Activated CD4-positive, CD25-positive, alpha-beta regulatory T cell treated with anti-CD3 and anti-CD28 coated beads, Interleukin-2, amount 50 U/mL, for 24 hours (primary cell): ENCODE measurements at regions not wholly inside any gene's neighbourhood (a gene's known extent, or its start where the extent isn't known, plus 50 kb on each side); places are given as distances from the start of the nearest gene placed in this dataset.

Source experiments
- ATAC-seq, 2 donors: fragments of 150-1000 bp; cut with Tn5 transposase; one replicate each; pipeline ENCODE4 v1.10.0; 2021; ENCODE audit warnings: mild to moderate bottlenecking in 1 of 2, moderate library complexity in 1 of 2

DNA sequence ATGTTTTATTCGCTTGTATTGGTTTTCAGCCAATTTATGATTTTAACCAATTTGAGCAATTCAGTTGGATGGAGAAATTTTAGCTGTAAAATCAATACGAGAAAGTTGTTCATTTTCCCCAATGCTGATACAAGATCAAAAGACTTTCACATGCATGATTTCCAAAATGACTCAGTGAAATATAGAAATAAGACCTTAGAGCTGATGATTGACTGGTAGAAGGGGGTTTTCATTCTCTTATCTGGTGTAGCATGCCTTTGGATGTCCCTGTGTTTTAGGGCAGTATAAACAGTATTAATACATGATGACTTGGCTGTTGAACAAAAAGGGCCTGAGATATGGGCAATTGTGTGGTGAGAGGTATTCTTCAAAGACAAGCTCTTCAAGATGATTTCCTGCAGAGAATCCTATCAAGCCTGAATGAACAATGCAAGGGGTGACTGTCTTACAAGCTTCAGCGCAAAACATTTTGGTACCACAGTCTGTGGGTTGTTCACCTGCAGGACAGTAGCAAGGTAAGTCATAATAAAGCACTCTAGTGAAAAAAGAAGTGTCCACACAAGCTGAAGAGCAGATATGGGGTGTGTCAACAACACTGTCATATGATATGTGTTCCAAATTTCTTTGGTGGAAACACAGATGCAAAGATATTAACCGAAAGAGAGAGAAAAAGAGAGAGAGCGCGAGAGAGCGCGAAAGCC is 156.2 kb downstream of the TNFSF18 start:
- ATAC-seq, result peak; percentile 42 to 48

GRCh38 chr1:172895050-172895460 is 155.7 kb downstream of the TNFSF18 start:
- peak; percentile 83 to 87 for ATAC-seq

DNA sequence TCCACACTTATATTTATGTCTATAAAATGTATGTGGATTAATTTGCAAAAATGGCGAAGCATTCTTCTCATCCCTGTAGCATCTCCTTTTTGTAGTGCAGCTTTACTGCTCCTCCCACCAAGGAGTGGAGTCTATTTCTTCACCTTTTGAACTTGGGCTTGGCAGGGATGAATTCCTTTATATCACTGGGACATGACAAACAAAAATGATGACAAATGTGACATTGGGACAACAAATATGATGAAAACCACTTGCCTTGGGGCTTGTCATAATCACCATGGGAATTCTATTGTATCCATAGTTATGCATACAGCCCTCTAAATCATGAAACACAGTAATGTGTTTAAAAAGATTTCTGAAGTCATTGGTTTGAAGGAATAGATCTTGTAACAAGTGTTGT is 155.0 kb downstream of the TNFSF18 start:
- no peak for ATAC-seq

DNA sequence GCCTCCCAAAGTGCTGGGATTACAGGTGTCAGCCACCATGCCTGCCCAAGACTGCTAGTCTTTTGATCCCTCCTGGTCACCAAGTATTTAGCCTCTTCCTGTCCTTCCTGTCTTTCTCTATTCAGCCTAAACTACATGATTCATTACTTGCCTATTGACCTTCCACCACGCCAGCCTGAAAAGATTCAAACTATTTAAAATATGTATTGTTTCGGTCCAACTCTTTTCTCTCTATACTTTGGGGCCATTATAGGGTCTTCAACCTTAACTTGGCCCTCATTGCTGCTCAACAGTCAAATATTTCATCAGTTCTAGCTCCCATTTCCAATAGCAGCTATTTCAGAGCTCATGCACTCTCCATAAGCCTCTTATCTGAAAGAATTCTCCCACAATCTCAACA is 153.0 kb downstream of the TNFSF18 start:
- ATAC-seq, result no peak

GRCh38 chr1:172898866-172899265 is 151.9 kb downstream of the TNFSF18 start:
- ATAC-seq, result no peak

DNA sequence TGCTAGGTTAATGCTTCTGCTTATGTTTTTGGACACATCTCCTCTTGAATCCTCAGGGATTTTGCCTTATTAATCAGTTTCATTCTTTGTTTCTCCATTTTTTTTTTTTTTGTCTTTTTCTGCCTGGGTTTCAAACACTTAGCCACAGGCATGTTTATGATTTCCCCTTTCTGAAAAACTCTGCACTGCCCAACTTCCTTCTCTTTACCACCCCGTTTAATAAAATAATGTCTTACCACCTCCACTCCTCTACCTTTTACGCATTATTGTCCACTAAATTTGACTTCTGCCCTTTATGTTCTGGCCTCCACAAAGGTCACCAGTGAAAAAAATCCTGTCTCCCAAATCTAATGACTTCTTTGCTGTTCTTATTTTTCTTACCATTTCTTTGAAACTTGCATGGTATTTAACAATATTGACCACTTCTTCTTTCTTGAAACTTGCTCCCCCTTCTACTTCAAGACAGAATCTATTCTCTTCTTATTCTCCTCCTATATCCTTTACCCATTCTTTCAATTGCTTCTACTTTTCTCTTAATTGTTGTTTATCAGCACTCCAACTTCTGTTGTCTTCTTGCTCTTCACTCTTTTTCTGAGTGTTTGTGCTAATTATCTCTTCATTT is 150.3 kb downstream of the TNFSF18 start:
- no peak for ATAC-seq

DNA sequence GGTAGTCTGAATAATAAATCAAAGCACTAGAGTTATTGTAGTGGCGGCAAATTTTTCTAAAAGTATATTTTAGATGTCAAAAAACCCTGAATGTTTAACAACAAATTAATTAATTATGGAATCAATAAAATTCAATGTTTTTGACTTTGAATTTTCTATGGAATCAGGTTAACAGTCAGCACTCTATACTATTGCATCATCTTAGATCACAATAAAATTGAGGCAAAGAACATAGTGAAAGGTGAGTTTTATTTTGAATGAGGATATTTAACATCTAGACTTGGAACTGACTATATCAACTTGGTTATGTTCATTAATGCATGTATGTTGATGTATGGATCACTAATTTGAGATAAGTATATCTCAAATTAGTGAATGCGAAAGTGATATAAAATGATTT is 148.5 kb downstream of the TNFSF18 start:
- ATAC-seq, result no peak

GRCh38 chr1:172902861-172903381 is 147.8 kb downstream of the TNFSF18 start:
- peak; percentile 75 to 78 for ATAC-seq

DNA sequence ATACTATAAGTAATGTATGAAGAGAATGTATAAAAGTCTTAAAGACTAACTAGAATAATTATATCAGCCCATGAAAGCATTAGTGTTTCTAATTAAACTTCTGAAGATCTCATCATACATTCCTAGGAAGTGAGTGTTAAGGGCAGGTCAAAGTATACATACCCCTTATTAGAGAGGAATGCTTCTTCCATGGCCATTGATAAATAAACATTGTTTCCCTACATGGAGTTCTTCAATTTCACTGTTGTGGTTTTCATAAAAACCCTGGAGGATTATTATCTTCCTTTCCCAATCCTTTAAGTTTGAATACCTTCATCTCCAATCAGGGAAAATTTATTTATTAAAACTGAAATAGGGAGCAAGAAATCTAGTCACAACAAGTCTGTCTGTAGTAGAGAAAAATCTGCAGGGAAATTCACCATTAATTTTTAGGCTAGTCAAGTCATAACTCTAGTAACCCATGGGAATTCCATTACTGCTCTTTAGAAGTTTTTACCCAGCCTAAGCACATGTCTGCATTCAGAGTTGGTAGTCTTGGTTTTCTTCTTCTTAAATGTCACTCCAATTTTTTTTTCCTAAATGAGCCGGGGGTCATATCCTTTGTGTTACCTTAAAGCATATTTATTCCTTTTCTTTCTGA is 147.0 kb downstream of the TNFSF18 start:
- no peak for ATAC-seq

GRCh38 chr1:172905452-172905851 is 145.3 kb downstream of the TNFSF18 start:
- ATAC-seq, result no peak

DNA sequence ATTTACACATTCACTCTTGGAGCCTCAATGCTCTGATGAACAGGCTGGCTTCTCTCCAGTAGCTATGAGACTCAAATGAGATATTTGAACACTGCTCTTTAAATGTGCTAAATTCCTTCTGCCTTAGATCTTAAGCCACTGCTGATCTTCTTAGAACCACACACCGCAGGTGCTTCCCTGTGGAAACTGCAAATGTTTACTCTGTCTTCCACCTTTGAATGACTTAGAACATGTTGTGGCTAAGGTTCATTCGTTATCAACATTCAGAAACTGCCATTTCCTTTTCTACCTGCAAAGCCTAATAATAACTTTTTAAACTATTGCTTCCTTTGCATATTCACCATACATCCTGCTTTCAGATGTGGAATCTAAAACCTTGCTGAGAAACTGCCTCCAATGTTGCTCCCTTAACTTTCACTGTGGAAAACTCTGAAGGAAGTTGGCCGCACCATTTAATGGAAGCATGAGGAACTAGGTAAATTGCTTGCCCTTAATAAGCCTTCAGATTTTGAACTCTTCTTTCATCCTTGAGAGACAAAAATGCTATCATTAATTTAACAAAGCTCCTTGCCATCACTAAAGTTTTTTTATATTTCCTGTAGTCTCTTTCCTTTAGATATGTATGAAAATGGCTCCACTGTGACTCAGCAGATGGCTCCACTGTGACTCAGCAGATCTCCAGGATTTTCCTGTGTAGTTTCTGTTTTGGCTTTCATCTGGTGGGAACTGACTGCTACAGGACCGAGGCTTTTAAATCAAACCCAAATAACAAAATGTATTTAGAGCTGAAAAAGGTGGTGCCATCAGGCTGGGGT is 143.8 kb downstream of the TNFSF18 start:
- ATAC-seq, result peak in 1 of 2 donors; percentile 36

- ATAC-seq, result no peak
These were observed 142.9 kb downstream of the TNFSF18 start for GRCh38 chr1:172907834-172908326.

DNA sequence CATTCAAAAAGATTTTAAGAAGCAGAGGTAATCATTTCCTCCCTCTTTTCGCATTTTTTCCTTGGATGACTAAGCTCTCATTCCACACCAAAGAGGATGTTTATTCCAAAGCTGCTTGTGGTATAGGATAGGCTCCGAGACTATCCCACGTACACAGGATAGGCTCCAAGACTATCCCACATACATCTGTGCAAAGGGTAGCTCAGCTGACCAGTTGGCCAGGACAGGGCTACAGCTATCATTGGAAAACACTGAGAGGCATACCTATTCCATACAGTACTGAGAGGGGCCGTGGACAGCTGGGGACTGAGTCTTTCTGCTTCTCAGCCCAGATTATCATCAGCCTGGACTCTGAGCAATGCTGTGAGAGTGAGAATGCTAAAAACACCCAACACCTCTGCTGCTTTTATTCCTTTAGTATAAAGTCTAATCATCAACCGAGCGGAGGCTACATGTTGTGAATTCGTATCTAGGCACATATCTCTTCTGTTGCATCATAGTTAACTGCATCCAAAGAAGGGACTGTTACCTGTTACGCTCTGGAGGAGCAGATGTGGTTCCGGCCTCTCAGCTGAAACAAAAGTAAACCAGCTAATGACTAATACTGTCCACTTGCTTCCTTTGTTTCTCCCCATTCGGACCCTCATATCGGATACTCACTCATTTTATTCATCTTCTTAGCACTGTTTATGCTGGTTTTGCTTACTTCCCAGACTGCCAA is 141.0 kb downstream of the TNFSF18 start:
- no peak for ATAC-seq

GRCh38 chr1:172912765-172913260 is 137.9 kb downstream of the TNFSF18 start:
- ATAC-seq, result no peak

GRCh38 chr1:172914501-172915144 is 136.1 kb downstream of the TNFSF18 start:
- no peak for ATAC-seq

- ATAC-seq, result no peak
These were observed 135.5 kb downstream of the TNFSF18 start for GRCh38 chr1:172915271-172915670.

DNA sequence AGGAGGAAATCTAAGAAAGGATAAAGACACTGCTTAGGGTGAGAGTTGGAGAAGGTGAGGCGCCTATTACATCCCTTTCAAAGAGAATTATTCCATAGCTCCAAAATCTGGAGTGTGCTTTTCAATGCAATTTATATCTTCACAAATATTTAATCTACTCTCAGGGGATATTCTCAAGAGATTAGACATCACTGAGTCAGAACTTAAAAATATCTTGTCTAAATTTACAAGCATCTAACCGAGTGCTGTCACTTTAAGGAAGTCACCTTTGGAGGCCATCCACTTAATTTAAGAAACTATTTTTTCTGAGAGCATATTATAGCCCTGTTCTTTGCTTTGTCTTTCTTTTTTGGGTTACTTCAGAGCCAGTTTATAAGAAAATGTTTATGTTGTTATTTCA is 134.6 kb downstream of the TNFSF18 start:
- no peak for ATAC-seq

GRCh38 chr1:172917972-172918371 is 132.8 kb downstream of the TNFSF18 start:
- no peak for ATAC-seq

DNA sequence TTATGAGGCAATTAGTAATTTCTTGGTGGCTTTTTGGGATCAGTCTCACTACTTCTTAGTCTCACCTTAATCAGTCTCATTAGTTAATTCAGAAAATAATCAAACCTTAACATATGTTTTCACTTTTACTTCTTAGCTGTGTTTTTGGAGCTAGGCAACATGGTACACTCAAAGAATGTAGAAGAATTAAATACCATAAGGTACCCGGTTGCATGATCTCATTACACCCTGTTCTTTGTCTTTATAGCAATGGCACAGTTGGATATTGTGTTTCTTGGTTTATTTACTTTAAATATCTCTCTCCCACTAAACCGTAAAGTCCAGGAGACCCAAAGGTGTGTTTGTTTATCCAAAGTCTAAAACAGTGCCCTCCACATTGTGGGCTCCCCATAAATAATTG is 132.3 kb downstream of the TNFSF18 start:
- ATAC-seq, result no peak

DNA sequence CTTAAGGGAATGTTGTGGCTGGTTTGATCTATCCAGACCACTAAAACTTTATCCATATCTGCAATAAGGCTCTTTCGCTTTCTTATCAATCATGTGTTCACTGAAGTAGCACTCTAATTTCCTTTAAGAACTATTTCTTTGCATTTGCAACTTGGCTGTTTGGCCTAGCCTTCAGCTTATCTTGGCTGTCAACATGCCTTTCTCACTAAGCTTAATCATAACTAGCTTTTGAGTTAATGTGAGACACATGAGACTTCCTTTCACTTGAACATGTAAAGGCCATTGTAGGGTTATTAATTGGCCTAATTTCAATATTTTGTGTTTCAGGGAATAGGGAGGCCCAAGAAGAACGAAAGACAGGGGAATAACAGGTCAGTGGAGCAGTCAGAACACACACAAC is 124.7 kb downstream of the TNFSF18 start:
- no peak for ATAC-seq

GRCh38 chr1:172928412-172928811 is 122.3 kb downstream of the TNFSF18 start:
- ATAC-seq, result no peak
